Gastroesophageal sphincter (tissue), 4 donors: ENCODE measurements at regions not wholly inside any gene's neighbourhood (a gene's known extent, or its start where the extent isn't known, plus 50 kb on each side); places are given as distances from the start of the nearest gene placed in this dataset.
"Not testable (repeated sequence)": the region's sequence is repeated elsewhere in the genome, so short reads cannot be mapped to it uniquely, and the experiment has no call there.

Experiments
- ATAC-seq: fragments of 150-250 bp; one replicate; pipeline ENCODE4 v1.9.1; 2016; ENCODE audit warnings: mild to moderate bottlenecking, moderate library complexity
- H3K27ac ChIP-seq, 4 donors: fragments of 200-600 bp; sonication (generic) in 3 of 4; 1 replicate in 3 of 4; 2 replicates in 1 of 4; pipeline ENCODE4 v1.5.1; 2016 to 2019
- H3K27me3 ChIP-seq: fragments of 200-600 bp; sonication (generic); one replicate; pipeline ENCODE4 v1.5.1; 2019
- H3K36me3 ChIP-seq, 2 donors: fragments of 200-600 bp; sonication (generic); one replicate each; pipeline ENCODE4 v1.5.1; 2019; ENCODE audit warnings: control low read depth in 1 of 2
- H3K4me1 ChIP-seq, 3 donors: fragments of 200-600 bp; sonication (generic); 1 replicate in 2 of 3; 2 replicates in 1 of 3; pipeline ENCODE4 v1.5.1; 2016 to 2019; ENCODE audit warnings: control low read depth in 2 of 3
- H3K4me3 ChIP-seq, 2 donors: fragments of 200-600 bp; sonication (generic); one replicate each; pipeline ENCODE4 v1.5.1; 2019; ENCODE audit warnings: mild to moderate bottlenecking in 1 of 2, moderate library complexity in 1 of 2
- H3K9me3 ChIP-seq, 3 donors: fragments of 200-600 bp; sonication (generic); one replicate each; pipeline ENCODE4 v1.5.1; 2017 to 2019; ENCODE audit warnings: control low read depth in 2 of 3
- CTCF ChIP-seq, 4 experiments: fragments of 200-600 bp in 2 of 4; fragments of 450-650 bp in 2 of 4; sonication (generic) in 1 of 4; IDR thresholded peaks; one replicate each; pipeline ENCODE4 v1.5.1; 2017 to 2019; ENCODE audit warnings: antibody characterized with exemption in 4 of 4, mild to moderate bottlenecking in 2 of 4, moderate library complexity in 2 of 4
- EP300 ChIP-seq: sonication (generic); formaldehyde crosslinking; IDR thresholded peaks from one replicate; pipeline ENCODE4 v1.6.1; 2017; ENCODE audit warnings: antibody characterized with exemption, mild to moderate bottlenecking
- POLR2A ChIP-seq, 2 donors: fragments of 450-650 bp; IDR thresholded peaks; one replicate each; pipeline ENCODE4 v1.6.1; 2017; ENCODE audit warnings: antibody characterized with exemption in 2 of 2, mild to moderate bottlenecking in 2 of 2, moderate library complexity in 1 of 2
- POLR2AphosphoS5 ChIP-seq: sonication (generic); formaldehyde crosslinking; IDR thresholded peaks from one replicate; pipeline ENCODE4 v1.6.1; 2017; ENCODE audit warnings: antibody characterized with exemption
- WGBS, 2 donors: methylation state at CpG; one replicate each; pipeline ENCODE4 v1.1.5; 2018; ENCODE audit warnings: low coverage in 1 of 2; 5-methylcytosine and 5-hydroxymethylcytosine counted together

- Histone ChIP-seq H3K4me3 (no peak overlapping the region), H3K27ac (peak overlapping the region in 1 of 4 donors; percentile 23), H3K27me3 (peaks cover 14% of the 10 kb centered on the region), H3K9me3 (peaks cover 0 to 9% (median 0%) of the 10 kb centered on the region in 3 donors), H3K4me1 (peaks cover 0 to 11% (median 0%) of the 10 kb centered on the region in 3 donors), H3K36me3 (no peaks in the 10 kb centered on the region)
- TF ChIP-seq EP300: no peak
- no peak for TF ChIP-seq POLR2AphosphoS5
- no peak for TF ChIP-seq POLR2A (IDR thresholded peaks at IDR 0.05)
- no peak for TF ChIP-seq CTCF (IDR thresholded peaks at IDR 0.05)
- no peak for ATAC-seq
- WGBS, 2 donors: 73 to 84% methylated on average over 13 to 21 of the region's 23 CpGs
Observed at GRCh38 chr12:131231032-131231980, 277.6 kb downstream of the ADGRD1 start.

GRCh38 chr12:131232036-131232435 lies 278.3 kb downstream of the ADGRD1 start:
- TF ChIP-seq POLR2A (IDR thresholded peaks at IDR 0.05): no peak
- no peak for TF ChIP-seq POLR2AphosphoS5
- no peak for TF ChIP-seq CTCF (IDR thresholded peaks at IDR 0.05)
- no peak for TF ChIP-seq EP300
- peak overlapping the region in 1 of 4 donors; percentile 23 for H3K27ac ChIP-seq
- no peak overlapping the region for H3K4me3 ChIP-seq
- H3K36me3 ChIP-seq: no peaks in the 10 kb centered on the region
- H3K4me1 ChIP-seq: peaks cover 0 to 11% (median 0%) of the 10 kb centered on the region in 3 donors
- H3K27me3 ChIP-seq: peaks cover 14% of the 10 kb centered on the region
- 67 to 70% methylated on average over 5 of the region's 5 CpGs for WGBS, 2 donors
- ATAC-seq: no peak
- peaks cover 0 to 9% (median 0%) of the 10 kb centered on the region in 3 donors for H3K9me3 ChIP-seq

- not testable (repeated sequence) for H3K36me3 ChIP-seq, H3K4me3 ChIP-seq, H3K9me3 ChIP-seq, ATAC-seq, H3K27ac ChIP-seq
- 100% methylated on average over 1 of the region's 14 CpGs; no CpG with 5 or more reads in 1 of the 2 donors for WGBS, 2 donors
- Histone ChIP-seq H3K4me1 (peaks cover 0 to 11% (median 0%) of the 10 kb centered on the region in 3 donors), H3K27me3 (peaks cover 14% of the 10 kb centered on the region)
Observed at GRCh38 chr12:131232872-131233271, 279.2 kb downstream of the ADGRD1 start.

GRCh38 chr12:131233850-131234789 lies 280.4 kb downstream of the ADGRD1 start:
- not testable (repeated sequence) for H3K4me3 ChIP-seq, H3K36me3 ChIP-seq, ATAC-seq, H3K9me3 ChIP-seq, H3K27ac ChIP-seq
- Histone ChIP-seq H3K4me1 (peaks cover 0 to 11% (median 0%) of the 10 kb centered on the region in 3 donors), H3K27me3 (peaks cover 14% of the 10 kb centered on the region)
- WGBS, 2 donors: 58 to 79% methylated on average over 7 to 12 of the region's 16 CpGs

- not testable (repeated sequence) for ATAC-seq, H3K4me1 ChIP-seq, H3K9me3 ChIP-seq, H3K27ac ChIP-seq, H3K4me3 ChIP-seq, H3K36me3 ChIP-seq
- no CpG with 5 or more reads among the region's 8 CpGs for WGBS, 2 donors
- H3K27me3 ChIP-seq: peaks cover 14% of the 10 kb centered on the region
Observed at GRCh38 chr12:131234841-131235271, 281.1 kb downstream of the ADGRD1 start.

GRCh38 chr12:131235871-131236271 lies 282.2 kb downstream of the ADGRD1 start:
- H3K9me3 ChIP-seq: peaks cover 0 to 9% (median 0%) of the 10 kb centered on the region in 3 donors
- H3K4me3 ChIP-seq: no peak overlapping the region
- ATAC-seq: no peak
- peaks cover 14% of the 10 kb centered on the region for H3K27me3 ChIP-seq
- no peaks in the 10 kb centered on the region for H3K4me1 ChIP-seq
- H3K36me3 ChIP-seq: no peaks in the 10 kb centered on the region
- WGBS, 2 donors: 100% methylated on average over 1 of the region's 12 CpGs; no CpG with 5 or more reads in 1 of the 2 donors
- H3K27ac ChIP-seq: peak overlapping the region in 1 of 4 donors; percentile 22
- TF ChIP-seq CTCF (IDR thresholded peaks at IDR 0.05) (no peak), POLR2A (IDR thresholded peaks at IDR 0.05) (no peak), POLR2AphosphoS5 (no peak), EP300 (no peak)
